Urinary bladder (tissue), 3 donors: ENCODE measurements at regions not wholly inside any gene's neighbourhood (a gene's known extent, or its start where the extent isn't known, plus 50 kb on each side); places are given as distances from the start of the nearest gene placed in this dataset.
A peak's percentile ranks its signal among the peaks of the same experiment; 100 is the strongest.

ENCODE experiments used
- DNase-seq: peaks from one replicate; pipeline ENCODE4 v3.0.0-alpha.2; 2015; ENCODE audit errors: extremely low spot score
- H3K27ac ChIP-seq: one replicate; pipeline ENCODE4 v1.5.1; 2013; ENCODE audit warnings: low read depth, mild to moderate bottlenecking, moderate library complexity
- H3K36me3 ChIP-seq: one replicate; pipeline ENCODE4 v1.6.1; 2013; ENCODE audit warnings: mild to moderate bottlenecking, moderate library complexity; ENCODE audit not compliant: insufficient read depth
- H3K4me1 ChIP-seq: one replicate; pipeline ENCODE4 v1.6.1; 2013; ENCODE audit warnings: mild to moderate bottlenecking, moderate library complexity; ENCODE audit not compliant: insufficient read depth
- H3K4me3 ChIP-seq: one replicate; pipeline ENCODE4 v1.5.1; 2013; ENCODE audit warnings: low read depth, low read length
- WGBS: extraction: QIAGEN DNeasy Blood & Tissue Kit; methylation state at CpG from one replicate; pipeline ENCODE4 v1.1.7; 2013; 5-methylcytosine and 5-hydroxymethylcytosine counted together
- donor health status: healthy with polysubstance abuse.
- donor health status: healthy.

GRCh38 chr4:173852775-173853174 lies 322.7 kb upstream of the HAND2 start:
- H3K27ac ChIP-seq: no peak overlapping the region
- H3K4me1 ChIP-seq: no peaks in the 10 kb centered on the region
- 98% methylated on average over 6 of the region's 6 CpGs for WGBS
- no peaks in the 10 kb centered on the region for H3K36me3 ChIP-seq
- DNase-seq: no peak
- no peak overlapping the region for H3K4me3 ChIP-seq

DNA sequence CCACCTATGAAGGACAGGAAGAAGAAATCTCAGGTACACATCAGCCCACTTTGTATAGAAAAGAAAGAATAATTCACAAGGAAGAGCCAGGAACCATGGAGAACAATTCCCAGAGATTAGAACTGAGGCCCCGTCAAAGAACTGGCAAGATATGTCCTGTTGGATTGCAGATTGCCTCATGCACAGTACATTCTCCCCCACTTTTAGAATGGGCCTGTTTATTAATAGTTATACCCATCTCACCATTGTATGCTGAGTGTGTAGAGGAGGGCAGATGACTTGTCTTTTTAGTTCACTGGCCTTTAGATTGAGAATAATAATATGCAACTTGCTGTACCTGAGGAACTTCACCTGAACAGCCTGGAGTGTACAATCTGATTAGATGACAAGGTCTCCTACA lies 315.6 kb upstream of the HAND2 start:
- Histone ChIP-seq H3K27ac (no peak overlapping the region), H3K4me3 (no peak overlapping the region), H3K36me3 (no peaks in the 10 kb centered on the region), H3K4me1 (no peaks in the 10 kb centered on the region)
- no peak for DNase-seq
- WGBS: 69% methylated on average over 1 of the region's 1 CpG

DNA sequence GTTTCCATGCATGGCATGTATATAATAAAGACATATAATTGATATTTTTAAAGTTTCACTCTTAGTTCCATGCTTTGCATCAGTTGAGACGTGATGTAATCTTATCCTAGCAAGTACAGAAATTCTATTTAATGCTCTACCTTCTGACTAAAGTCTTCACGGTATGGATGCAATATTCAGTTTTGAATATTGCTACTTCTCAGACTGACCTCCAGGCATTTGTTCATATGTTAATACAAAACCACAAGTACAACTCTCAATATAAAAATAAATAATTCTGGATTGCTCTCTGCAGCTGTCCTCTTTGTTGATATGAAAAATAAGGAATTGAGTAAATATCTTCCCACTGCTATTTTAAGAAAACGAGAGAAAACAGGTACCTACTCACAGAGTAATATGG lies 309.8 kb upstream of the HAND2 start:
- 85% methylated on average over 3 of the region's 3 CpGs for WGBS
- no peak for DNase-seq
- Histone ChIP-seq H3K4me1 (no peaks in the 10 kb centered on the region), H3K27ac (no peak overlapping the region), H3K36me3 (no peaks in the 10 kb centered on the region), H3K4me3 (no peak overlapping the region)

DNA sequence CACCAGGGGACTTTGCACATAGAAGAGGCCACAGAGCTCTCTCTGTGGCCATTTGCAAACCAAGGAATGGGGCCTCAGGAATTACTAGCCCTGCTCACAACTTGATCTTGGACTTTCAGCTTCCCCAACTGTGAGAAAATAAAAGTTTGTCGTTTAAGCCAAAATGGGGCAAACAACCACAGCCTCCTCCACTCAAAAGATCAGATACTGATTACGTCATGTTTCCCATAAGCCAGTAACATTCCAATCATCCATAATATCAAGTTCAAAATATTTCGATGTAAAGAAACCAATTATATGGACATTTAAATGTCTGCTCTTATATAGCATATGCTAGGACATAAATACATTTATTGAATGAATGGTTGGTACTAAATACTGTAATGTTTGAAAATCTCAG lies 307.5 kb upstream of the HAND2 start:
- 86% methylated on average over 3 of the region's 3 CpGs for WGBS
- Histone ChIP-seq H3K4me3 (no peak overlapping the region), H3K27ac (no peak overlapping the region), H3K4me1 (no peaks in the 10 kb centered on the region), H3K36me3 (no peaks in the 10 kb centered on the region)
- DNase-seq: no peak

- DNase-seq: peak; percentile 11
- no peak overlapping the region for H3K4me3 ChIP-seq
- 30% methylated on average over 4 of the region's 4 CpGs for WGBS
- H3K4me1 ChIP-seq: no peaks in the 10 kb centered on the region
- no peaks in the 10 kb centered on the region for H3K36me3 ChIP-seq
- no peak overlapping the region for H3K27ac ChIP-seq
Measured at GRCh38 chr4:173835903-173836302, 305.9 kb upstream of the HAND2 start.

DNA sequence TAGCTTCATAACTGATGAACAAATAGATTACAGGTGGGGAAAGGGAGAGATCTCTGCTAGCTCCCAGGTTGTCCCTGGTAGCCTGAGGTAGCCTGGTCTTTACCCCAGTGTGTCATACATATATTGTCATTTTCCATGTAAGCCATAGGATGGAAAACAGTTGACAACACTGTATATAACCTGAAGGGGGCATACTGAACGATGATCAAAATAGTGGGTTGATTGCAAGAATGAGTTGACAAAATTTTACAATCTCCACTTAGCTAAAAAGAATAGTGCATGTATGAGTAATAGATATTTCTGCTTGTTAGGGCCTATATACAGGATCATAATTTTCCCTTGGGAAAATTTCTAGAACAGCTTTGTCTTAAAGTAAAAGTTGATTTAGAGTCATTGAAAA lies 304.1 kb upstream of the HAND2 start:
- WGBS: 89% methylated on average over 1 of the region's 1 CpG
- H3K36me3 ChIP-seq: no peaks in the 10 kb centered on the region
- DNase-seq: no peak
- H3K4me1 ChIP-seq: no peaks in the 10 kb centered on the region
- H3K4me3 ChIP-seq: no peak overlapping the region
- no peak overlapping the region for H3K27ac ChIP-seq

DNA sequence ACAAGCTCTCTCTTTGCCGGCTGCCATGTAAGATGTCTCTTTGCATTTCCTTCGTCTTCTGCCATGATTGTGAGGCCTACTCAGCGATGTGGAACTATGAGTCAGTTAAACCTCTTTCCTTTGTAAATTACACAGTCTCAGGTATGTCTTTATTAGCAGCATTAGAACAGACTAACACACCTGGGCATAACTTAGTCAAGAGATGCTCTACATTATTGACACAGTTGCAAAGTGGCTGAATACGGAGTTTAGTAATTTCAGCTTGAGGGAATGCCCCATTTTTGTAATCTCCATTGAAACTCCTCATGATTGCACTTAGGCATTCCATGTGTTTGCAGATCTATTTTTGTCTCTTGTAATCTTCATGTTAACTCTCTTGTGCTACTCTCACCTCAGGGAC lies 299.5 kb upstream of the HAND2 start:
- H3K36me3 ChIP-seq: no peaks in the 10 kb centered on the region
- DNase-seq: no peak
- no peaks in the 10 kb centered on the region for H3K4me1 ChIP-seq
- H3K27ac ChIP-seq: no peak overlapping the region
- H3K4me3 ChIP-seq: no peak overlapping the region
- WGBS: 97% methylated on average over 4 of the region's 4 CpGs

DNA sequence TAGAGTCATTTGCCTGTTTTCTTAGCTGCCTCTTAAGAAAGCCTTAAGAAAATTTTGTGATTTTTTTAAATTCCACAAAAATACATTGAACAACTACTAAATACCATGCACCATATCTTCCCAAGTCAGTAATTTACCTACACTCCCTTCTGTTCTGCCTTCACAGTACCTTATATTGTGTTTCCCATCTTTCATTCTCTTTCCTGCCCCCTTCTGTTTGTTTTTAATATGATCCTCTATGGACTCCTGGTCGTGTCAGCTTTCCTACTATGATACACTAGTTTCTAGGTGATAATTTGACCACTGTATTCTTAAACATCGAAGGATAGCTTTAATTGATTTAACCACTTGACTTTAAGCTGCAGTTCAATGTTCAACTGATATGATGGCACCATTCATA lies 297.7 kb upstream of the HAND2 start:
- Histone ChIP-seq H3K27ac (no peak overlapping the region), H3K4me1 (no peaks in the 10 kb centered on the region), H3K36me3 (no peaks in the 10 kb centered on the region), H3K4me3 (no peak overlapping the region)
- WGBS: 48% methylated on average over 2 of the region's 2 CpGs
- DNase-seq: no peak

DNA sequence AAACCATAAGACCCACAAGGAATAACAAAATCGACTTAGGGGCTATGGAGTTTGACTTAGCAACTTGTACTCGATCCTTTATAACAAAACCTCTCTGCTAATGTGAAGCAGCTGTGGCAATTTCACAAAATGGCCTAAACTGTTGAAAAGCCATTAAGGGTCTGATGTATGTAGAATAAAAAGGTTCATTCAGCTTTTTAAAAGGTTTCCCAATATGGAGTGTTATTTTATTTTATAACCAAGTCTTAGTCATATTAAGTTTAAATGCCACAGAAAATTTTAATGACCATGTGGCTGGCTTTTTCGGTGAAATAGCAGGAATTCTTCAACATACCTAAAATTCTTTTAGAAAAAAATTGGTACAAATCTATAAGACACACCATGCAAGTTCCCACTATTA lies 291.8 kb upstream of the HAND2 start:
- no peak overlapping the region for H3K27ac ChIP-seq
- no peak for DNase-seq
- WGBS: 70% methylated on average over 3 of the region's 3 CpGs
- no peak overlapping the region for H3K4me3 ChIP-seq
- no peaks in the 10 kb centered on the region for H3K4me1 ChIP-seq
- no peaks in the 10 kb centered on the region for H3K36me3 ChIP-seq

GRCh38 chr4:173821036-173821435 lies 291.0 kb upstream of the HAND2 start:
- H3K27ac ChIP-seq: no peak overlapping the region
- no peaks in the 10 kb centered on the region for H3K4me1 ChIP-seq
- WGBS: 81% methylated on average over 1 of the region's 1 CpG
- no peaks in the 10 kb centered on the region for H3K36me3 ChIP-seq
- DNase-seq: no peak
- no peak overlapping the region for H3K4me3 ChIP-seq

- Histone ChIP-seq H3K4me1 (no peaks in the 10 kb centered on the region), H3K36me3 (no peaks in the 10 kb centered on the region), H3K4me3 (no peak overlapping the region), H3K27ac (no peak overlapping the region)
- DNase-seq: peak; percentile 18
- WGBS: 51% methylated on average over 2 of the region's 2 CpGs
Measured at GRCh38 chr4:173807347-173807746, 277.3 kb upstream of the HAND2 start.

GRCh38 chr4:173805884-173806283 lies 275.9 kb upstream of the HAND2 start:
- no peaks in the 10 kb centered on the region for H3K36me3 ChIP-seq
- no peak overlapping the region for H3K27ac ChIP-seq
- WGBS: 98% methylated on average over 1 of the region's 1 CpG
- H3K4me3 ChIP-seq: no peak overlapping the region
- no peak for DNase-seq
- H3K4me1 ChIP-seq: no peaks in the 10 kb centered on the region

DNA sequence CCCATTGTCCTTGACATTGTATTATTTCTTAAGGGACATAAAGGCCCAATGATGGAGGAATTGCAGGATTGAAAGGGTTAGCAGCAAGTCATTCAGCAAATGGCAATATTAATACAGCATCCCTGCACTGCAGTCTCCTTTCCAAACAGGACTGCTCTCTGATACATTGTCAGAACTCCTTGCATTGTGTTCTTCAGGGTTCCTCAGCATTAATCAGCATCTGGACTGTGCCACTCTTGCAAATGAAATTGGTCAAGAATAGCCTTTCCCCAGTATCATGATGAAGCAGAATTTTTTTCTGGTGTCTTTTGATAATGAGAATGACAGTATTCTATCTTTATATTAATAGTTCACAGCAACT lies 272.6 kb upstream of the HAND2 start:
- Histone ChIP-seq H3K27ac (no peak overlapping the region), H3K4me3 (no peak overlapping the region), H3K4me1 (no peaks in the 10 kb centered on the region), H3K36me3 (no peaks in the 10 kb centered on the region)
- no peak for DNase-seq

- H3K4me1 ChIP-seq: no peaks in the 10 kb centered on the region
- H3K27ac ChIP-seq: no peak overlapping the region
- no peak overlapping the region for H3K4me3 ChIP-seq
- WGBS: 42% methylated on average over 3 of the region's 3 CpGs
- H3K36me3 ChIP-seq: no peaks in the 10 kb centered on the region
- DNase-seq: no peak
Measured at GRCh38 chr4:173801876-173802661, 272.0 kb upstream of the HAND2 start.

GRCh38 chr4:173801361-173801760 lies 271.3 kb upstream of the HAND2 start:
- no peak for DNase-seq
- Histone ChIP-seq H3K27ac (no peak overlapping the region), H3K4me1 (no peaks in the 10 kb centered on the region), H3K4me3 (no peak overlapping the region), H3K36me3 (no peaks in the 10 kb centered on the region)
- 69% methylated on average over 1 of the region's 1 CpG for WGBS
